ENCODE measurements at regions not wholly inside any gene's neighbourhood (a gene's known extent, or its start where the extent isn't known, plus 50 kb on each side); places are given as distances from the start of the nearest gene placed in this dataset.

DNA sequence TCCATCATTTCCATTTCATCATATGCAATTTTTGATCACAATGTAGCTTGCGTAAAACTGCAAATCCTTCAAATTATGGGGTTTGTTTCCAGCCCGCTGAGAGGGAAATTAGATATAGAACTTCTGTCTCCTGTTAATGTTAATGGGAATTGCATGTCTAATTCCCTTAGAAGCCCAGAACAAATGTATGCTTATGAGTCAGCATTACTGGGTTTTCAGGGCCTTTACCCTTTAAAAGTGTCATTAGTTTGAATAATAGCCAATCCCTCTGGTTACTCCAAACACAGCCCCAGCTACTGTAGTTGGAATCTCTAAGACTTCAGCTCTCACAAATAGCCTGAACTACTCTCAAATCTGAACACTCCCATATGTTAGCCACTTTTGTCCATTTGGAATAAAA is 439.4 kb downstream of the C3orf38 start:
- no peak overlapping the region for H3K4me3 ChIP-seq (ENCODE audit: low read depth, low read length)
- TF ChIP-seq CTCF (IDR thresholded peaks at IDR 0.05; ENCODE audit: insufficient read depth, low read length, missing control alignments), result no peak
- ChIA-PET POLR2A (no interaction called here), CTCF (no interaction called here)
- DNase-seq (ENCODE audit: low read depth, low spot score), result no peak

GRCh38 chr3:88595026-88595425 is 445.3 kb downstream of the C3orf38 start:
- CTCF ChIA-PET, result no interaction called here
- H3K4me3 ChIP-seq (ENCODE audit: low read depth, low read length), result no peak overlapping the region
- POLR2A ChIA-PET, result no interaction called here
- DNase-seq (ENCODE audit: low read depth, low spot score), result no peak
- TF ChIP-seq CTCF (IDR thresholded peaks at IDR 0.05; ENCODE audit: insufficient read depth, low read length, missing control alignments), result no peak

DNA sequence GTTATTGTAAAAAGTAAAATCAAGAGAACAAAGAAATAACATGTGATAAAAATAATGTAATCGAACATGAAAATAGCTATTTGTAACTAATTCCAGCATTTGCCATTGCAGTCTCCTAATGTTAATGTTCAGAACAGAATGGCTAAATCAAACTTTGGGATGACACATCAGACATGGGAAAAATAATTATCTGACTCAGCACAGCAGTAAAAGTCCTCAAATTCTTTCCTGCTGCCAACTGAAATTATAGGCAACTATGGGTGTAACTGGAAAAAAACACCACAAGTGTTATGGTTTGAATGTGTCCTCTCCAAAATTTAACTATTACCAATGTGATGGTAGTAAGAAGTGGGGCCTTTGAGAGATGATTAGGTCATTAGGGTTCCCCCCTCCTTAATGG is 446.7 kb downstream of the C3orf38 start:
- DNase-seq (ENCODE audit: low read depth, low spot score), result no peak
- POLR2A ChIA-PET, result no interaction called here
- no peak for TF ChIP-seq CTCF (IDR thresholded peaks at IDR 0.05; ENCODE audit: insufficient read depth, low read length, missing control alignments)
- H3K4me3 ChIP-seq (ENCODE audit: low read depth, low read length), result no peak overlapping the region
- CTCF ChIA-PET, result no interaction called here

- no peak for TF ChIP-seq CTCF (IDR thresholded peaks at IDR 0.05; ENCODE audit: insufficient read depth, low read length, missing control alignments)
- ChIA-PET POLR2A (no interaction called here), CTCF (no interaction called here)
- H3K4me3 ChIP-seq (ENCODE audit: low read depth, low read length), result no peak overlapping the region
- DNase-seq (ENCODE audit: low read depth, low spot score), result no peak
Observed at GRCh38 chr3:88610820-88611219, 461.1 kb downstream of the C3orf38 start.

GRCh38 chr3:88611826-88612326 is 462.1 kb downstream of the C3orf38 start:
- no peak for TF ChIP-seq CTCF (IDR thresholded peaks at IDR 0.05; ENCODE audit: insufficient read depth, low read length, missing control alignments)
- ChIA-PET CTCF (no interaction called here), POLR2A (no interaction called here)
- no peak overlapping the region for H3K4me3 ChIP-seq (ENCODE audit: low read depth, low read length)
- no peak for DNase-seq (ENCODE audit: low read depth, low spot score)

GRCh38 chr3:88616413-88616812 is 466.7 kb downstream of the C3orf38 start:
- H3K4me3 ChIP-seq (ENCODE audit: low read depth, low read length), result no peak overlapping the region
- no peak for TF ChIP-seq CTCF (IDR thresholded peaks at IDR 0.05; ENCODE audit: insufficient read depth, low read length, missing control alignments)
- ChIA-PET CTCF (no interaction called here), POLR2A (no interaction called here)
- DNase-seq (ENCODE audit: low read depth, low spot score), result no peak
